ENCODE measurements at regions not wholly inside any gene's neighbourhood (a gene's known extent, or its start where the extent isn't known, plus 50 kb on each side); places are given as distances from the start of the nearest gene placed in this dataset.
"Not testable (repeated sequence)": the region's sequence is repeated elsewhere in the genome, so short reads cannot be mapped to it uniquely, and the experiment has no call there.

- Mint-ChIP-seq H3K27ac (no peak overlapping the region), H3K4me1 (ENCODE audit: low read depth) (no peaks in the 10 kb centered on the region), H3K36me3 (ENCODE audit: insufficient read depth) (no peaks in the 10 kb centered on the region), H3K9me3 (ENCODE audit: low read depth) (no peaks in the 10 kb centered on the region), H3K4me3 (ENCODE audit: low read depth) (no peak overlapping the region), H3K27me3 (no peaks in the 10 kb centered on the region)
- no peak for DNase-seq (ENCODE audit: low spot score, unreplicated experiment)
- TF ChIP-seq, protein P1, sequence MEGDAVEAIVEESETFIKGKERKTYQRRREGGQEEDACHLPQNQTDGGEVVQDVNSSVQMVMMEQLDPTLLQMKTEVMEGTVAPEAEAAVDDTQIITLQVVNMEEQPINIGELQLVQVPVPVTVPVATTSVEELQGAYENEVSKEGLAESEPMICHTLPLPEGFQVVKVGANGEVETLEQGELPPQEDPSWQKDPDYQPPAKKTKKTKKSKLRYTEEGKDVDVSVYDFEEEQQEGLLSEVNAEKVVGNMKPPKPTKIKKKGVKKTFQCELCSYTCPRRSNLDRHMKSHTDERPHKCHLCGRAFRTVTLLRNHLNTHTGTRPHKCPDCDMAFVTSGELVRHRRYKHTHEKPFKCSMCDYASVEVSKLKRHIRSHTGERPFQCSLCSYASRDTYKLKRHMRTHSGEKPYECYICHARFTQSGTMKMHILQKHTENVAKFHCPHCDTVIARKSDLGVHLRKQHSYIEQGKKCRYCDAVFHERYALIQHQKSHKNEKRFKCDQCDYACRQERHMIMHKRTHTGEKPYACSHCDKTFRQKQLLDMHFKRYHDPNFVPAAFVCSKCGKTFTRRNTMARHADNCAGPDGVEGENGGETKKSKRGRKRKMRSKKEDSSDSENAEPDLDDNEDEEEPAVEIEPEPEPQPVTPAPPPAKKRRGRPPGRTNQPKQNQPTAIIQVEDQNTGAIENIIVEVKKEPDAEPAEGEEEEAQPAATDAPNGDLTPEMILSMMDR (IDR thresholded peaks at IDR 0.05; ENCODE audit: unreplicated experiment), result no peak
These were observed 135.7 kb downstream of the TLR4 start for GRCh38 chr9:117839862-117840261.

DNA sequence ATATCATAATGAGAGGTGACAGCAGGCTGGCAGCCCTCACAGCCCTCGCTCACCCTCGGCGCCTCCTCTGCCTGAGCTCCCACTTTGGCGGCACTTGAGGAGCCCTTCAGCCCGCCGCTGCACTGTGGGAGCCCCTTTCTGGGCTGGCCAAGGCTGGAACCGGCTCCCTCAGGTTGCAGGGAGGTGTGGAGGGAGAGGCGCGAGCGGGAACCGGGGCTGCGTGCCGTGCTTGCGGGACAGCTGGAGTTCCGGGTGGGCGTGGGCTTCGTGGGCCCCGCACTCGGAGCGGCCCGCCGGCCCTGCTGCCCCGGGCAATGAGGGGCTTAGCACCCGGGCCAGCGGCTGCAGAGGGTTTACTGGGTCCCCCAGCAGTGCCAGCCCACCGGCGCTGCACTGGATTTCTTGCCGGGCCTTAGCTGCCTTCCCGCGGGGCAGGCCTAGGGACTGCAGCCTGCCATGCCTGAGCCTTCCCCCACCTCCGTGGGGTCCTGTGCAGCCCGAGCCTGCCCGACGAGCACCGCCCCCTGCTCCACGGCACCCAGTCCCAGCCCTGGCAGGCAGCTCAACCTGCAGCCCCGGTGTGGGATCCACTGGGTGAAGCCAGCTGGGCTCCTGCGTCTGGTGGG, 147.7 kb downstream of the TLR4 start:
- not testable (repeated sequence) for H3K27ac Mint-ChIP-seq; DNase-seq (ENCODE audit: low spot score, unreplicated experiment); H3K27me3 Mint-ChIP-seq; H3K36me3 Mint-ChIP-seq (ENCODE audit: insufficient read depth); H3K9me3 Mint-ChIP-seq (ENCODE audit: low read depth); H3K4me3 Mint-ChIP-seq (ENCODE audit: low read depth); H3K4me1 Mint-ChIP-seq (ENCODE audit: low read depth)

- Mint-ChIP-seq H3K36me3 (ENCODE audit: insufficient read depth) (no peaks in the 10 kb centered on the region), H3K27me3 (no peaks in the 10 kb centered on the region), H3K4me3 (ENCODE audit: low read depth) (no peak overlapping the region), H3K27ac (no peak overlapping the region), H3K9me3 (ENCODE audit: low read depth) (no peaks in the 10 kb centered on the region), H3K4me1 (ENCODE audit: low read depth) (no peaks in the 10 kb centered on the region)
- TF ChIP-seq, protein P1 (IDR thresholded peaks at IDR 0.05; ENCODE audit: unreplicated experiment), result no peak
- no peak for DNase-seq (ENCODE audit: low spot score, unreplicated experiment)
These were observed 154.4 kb downstream of the TLR4 start for GRCh38 chr9:117858561-117858960.

DNA sequence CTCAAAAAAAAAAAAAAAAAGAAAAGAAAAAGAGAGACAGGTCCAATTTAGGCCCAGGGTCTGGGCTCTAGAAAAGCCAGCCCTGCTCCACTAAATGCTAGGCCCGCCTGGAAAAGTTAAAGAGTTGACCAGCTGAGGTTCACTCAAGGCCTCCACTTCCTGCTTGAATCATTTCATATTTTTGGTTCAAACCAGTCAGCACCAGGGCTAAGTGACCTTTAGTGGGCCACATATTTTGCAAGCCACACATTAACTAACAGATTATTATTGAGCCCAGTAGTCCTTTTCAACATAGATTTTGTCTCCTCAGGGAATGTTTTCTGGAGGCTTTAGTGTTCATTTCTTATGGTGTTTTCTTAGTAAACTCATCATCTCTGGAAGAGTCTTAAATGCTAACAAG, 156.6 kb downstream of the TLR4 start:
- no peak for DNase-seq (ENCODE audit: low spot score, unreplicated experiment)
- TF ChIP-seq, protein P1 (IDR thresholded peaks at IDR 0.05; ENCODE audit: unreplicated experiment), result no peak
- no peaks in the 10 kb centered on the region for H3K36me3 Mint-ChIP-seq (ENCODE audit: insufficient read depth)
- H3K4me1 Mint-ChIP-seq (ENCODE audit: low read depth), result no peaks in the 10 kb centered on the region
- H3K27ac Mint-ChIP-seq, result no peak overlapping the region
- H3K9me3 Mint-ChIP-seq (ENCODE audit: low read depth), result no peaks in the 10 kb centered on the region
- no peak overlapping the region for H3K4me3 Mint-ChIP-seq (ENCODE audit: low read depth)
- peaks cover 2% of the 10 kb centered on the region for H3K27me3 Mint-ChIP-seq

DNA sequence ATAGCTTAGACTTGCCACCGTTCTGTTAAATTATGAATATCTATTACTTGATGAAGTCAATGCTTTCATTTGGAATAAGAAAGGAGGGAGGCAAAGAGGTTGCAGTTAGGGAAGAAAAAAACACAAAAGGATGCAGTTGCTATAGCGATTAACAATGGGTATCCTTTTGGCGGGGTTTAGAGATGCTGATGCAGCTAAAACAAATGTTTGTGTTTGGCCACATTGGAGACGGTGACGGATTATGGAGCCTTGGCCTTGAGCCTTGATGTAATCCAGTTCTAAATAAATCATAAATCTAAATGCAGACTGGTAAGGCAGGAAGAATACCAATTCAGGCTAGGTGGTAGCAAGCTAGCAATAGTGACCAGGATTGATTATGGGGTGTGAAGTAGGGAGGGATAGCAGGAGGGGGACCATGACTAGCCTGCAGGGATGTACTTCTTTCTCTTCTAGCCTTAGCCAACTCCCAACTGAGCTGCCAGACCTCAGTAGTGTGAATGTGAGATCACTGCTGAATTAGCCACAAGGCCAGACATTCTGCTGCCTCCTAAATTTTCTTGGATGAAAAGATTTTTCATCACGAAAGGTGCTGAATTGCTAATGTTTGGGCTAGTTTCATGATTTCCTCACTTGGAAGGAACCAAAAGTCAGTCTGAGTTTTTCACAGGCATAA, 160.3 kb downstream of the TLR4 start:
- TF ChIP-seq, protein P1 (IDR thresholded peaks at IDR 0.05; ENCODE audit: unreplicated experiment), result no peak
- Mint-ChIP-seq H3K36me3 (ENCODE audit: insufficient read depth) (no peaks in the 10 kb centered on the region), H3K4me3 (ENCODE audit: low read depth) (no peak overlapping the region), H3K9me3 (ENCODE audit: low read depth) (no peaks in the 10 kb centered on the region), H3K27me3 (peaks cover 2% of the 10 kb centered on the region), H3K4me1 (ENCODE audit: low read depth) (no peaks in the 10 kb centered on the region), H3K27ac (no peak overlapping the region)
- DNase-seq (ENCODE audit: low spot score, unreplicated experiment), result no peak

GRCh38 chr9:117868594-117868993, 164.4 kb downstream of the TLR4 start:
- no peaks in the 10 kb centered on the region for H3K4me1 Mint-ChIP-seq (ENCODE audit: low read depth)
- no peaks in the 10 kb centered on the region for H3K9me3 Mint-ChIP-seq (ENCODE audit: low read depth)
- no peak for DNase-seq (ENCODE audit: low spot score, unreplicated experiment)
- no peak overlapping the region for H3K4me3 Mint-ChIP-seq (ENCODE audit: low read depth)
- H3K27ac Mint-ChIP-seq, result no peak overlapping the region
- H3K27me3 Mint-ChIP-seq, result peaks cover 4% of the 10 kb centered on the region
- H3K36me3 Mint-ChIP-seq (ENCODE audit: insufficient read depth), result no peaks in the 10 kb centered on the region
- TF ChIP-seq, protein P1 (IDR thresholded peaks at IDR 0.05; ENCODE audit: unreplicated experiment), result no peak

All from progenitor cell of endocrine pancreas (in vitro differentiated cells).